DMS114 treated with DMSO at 0.1 percent for 48 hours (cell line): ENCODE measurements at regions not wholly inside any gene's neighbourhood (a gene's known extent, or its start where the extent isn't known, plus 50 kb on each side); places are given as distances from the start of the nearest gene placed in this dataset.
"Not testable (repeated sequence)": the region's sequence is repeated elsewhere in the genome, so short reads cannot be mapped to it uniquely, and the experiment has no call there.

Source experiments
- DNase-seq: peaks from one replicate; lab custom pipeline; 2025; ENCODE audit not compliant: unreplicated experiment; lab: John Stamatoyannopoulos, UW

- not testable (repeated sequence) for DNase-seq
Measured at GRCh38 chr16:33583702-33584101, 124.3 kb downstream of the TP53TG3F start.

- not testable (repeated sequence) for DNase-seq
Measured at GRCh38 chr16:33588589-33588988, 129.2 kb downstream of the TP53TG3F start.

- DNase-seq: not testable (repeated sequence)
Measured at GRCh38 chr16:33593344-33593743, 133.9 kb downstream of the TP53TG3F start.

- DNase-seq: not testable (repeated sequence)
Measured at GRCh38 chr16:33595074-33595473, 135.7 kb downstream of the TP53TG3F start.

GRCh38 chr16:33601029-33601428 is 141.6 kb downstream of the TP53TG3F start:
- not testable (repeated sequence) for DNase-seq

GRCh38 chr16:33623535-33624077 is 164.2 kb downstream of the TP53TG3F start:
- not testable (repeated sequence) for DNase-seq

- not testable (repeated sequence) for DNase-seq
Measured at GRCh38 chr16:33628895-33629294, 169.5 kb downstream of the TP53TG3F start.

- DNase-seq: not testable (repeated sequence)
Measured at GRCh38 chr16:33631713-33632112, 172.3 kb downstream of the TP53TG3F start.

- DNase-seq: not testable (repeated sequence)
Measured at GRCh38 chr16:33634057-33634456, 174.6 kb downstream of the TP53TG3F start.

GRCh38 chr16:33636760-33637159 is 177.3 kb downstream of the TP53TG3F start:
- not testable (repeated sequence) for DNase-seq

- DNase-seq: not testable (repeated sequence)
Measured at GRCh38 chr16:33643270-33643669, 183.9 kb downstream of the TP53TG3F start.

GRCh38 chr16:33643698-33644381 is 184.4 kb downstream of the TP53TG3F start:
- DNase-seq: not testable (repeated sequence)

GRCh38 chr16:33646386-33646785 is 187.0 kb downstream of the TP53TG3F start:
- DNase-seq: not testable (repeated sequence)

- not testable (repeated sequence) for DNase-seq
Measured at GRCh38 chr16:33655756-33656155, 196.3 kb downstream of the TP53TG3F start.

- DNase-seq: not testable (repeated sequence)
Measured at GRCh38 chr16:33656394-33656793, 197.0 kb downstream of the TP53TG3F start.

- not testable (repeated sequence) for DNase-seq
Measured at GRCh38 chr16:33657717-33658116, 198.3 kb downstream of the TP53TG3F start.

- not testable (repeated sequence) for DNase-seq
Measured at GRCh38 chr16:33680791-33681190, 221.4 kb downstream of the TP53TG3F start.

- not testable (repeated sequence) for DNase-seq
Measured at GRCh38 chr16:33700320-33700719, 240.9 kb downstream of the TP53TG3F start.

- DNase-seq: not testable (repeated sequence)
Measured at GRCh38 chr16:33706845-33707590, 247.6 kb downstream of the TP53TG3F start.

- not testable (repeated sequence) for DNase-seq
Measured at GRCh38 chr16:33707591-33707934, 248.2 kb downstream of the TP53TG3F start.

- not testable (repeated sequence) for DNase-seq
Measured at GRCh38 chr16:33709856-33710695, 250.7 kb downstream of the TP53TG3F start.
